ENCODE measurements at regions not wholly inside any gene's neighbourhood (a gene's known extent, or its start where the extent isn't known, plus 50 kb on each side); places are given as distances from the start of the nearest gene placed in this dataset.
"Not testable (repeated sequence)": the region's sequence is repeated elsewhere in the genome, so short reads cannot be mapped to it uniquely, and the experiment has no call there.

DNA sequence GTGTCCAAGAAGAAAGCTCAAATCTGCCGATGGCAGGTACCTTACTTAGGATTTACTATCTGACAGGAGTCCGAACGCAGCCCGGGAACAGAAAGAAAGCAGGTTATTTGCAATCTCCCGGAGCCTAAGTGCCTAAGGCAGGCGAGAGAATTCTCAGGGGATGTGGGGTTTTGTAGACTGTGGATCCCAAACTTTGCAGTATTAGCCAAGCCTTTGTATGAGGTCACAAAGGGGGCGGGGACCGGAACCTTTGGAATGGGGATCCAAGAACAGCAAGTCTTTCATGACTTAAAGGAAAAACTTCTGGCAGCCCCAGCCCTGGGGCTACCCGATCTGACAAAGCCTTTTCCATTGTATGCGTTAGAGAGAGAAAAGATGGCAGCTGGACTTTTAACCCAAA, 80.6 kb upstream of the RUBCNL start:
- H3K9me3 ChIP-seq (ENCODE audit: control insufficient read depth in 1 of 2, insufficient read depth in 1 of 2, low read depth in 1 of 2, low read length in 2 of 2); H4K20me1 ChIP-seq (ENCODE audit: insufficient read depth); ATAC-seq; BruUV-seq (replicated peaks); H3K4me3 ChIP-seq (replicated peaks in 1 of 2; ENCODE audit: low read depth in 1 of 2, low read length in 2 of 2); H3K79me2 ChIP-seq (ENCODE audit: insufficient read depth, low read length); H3K4me2 ChIP-seq (ENCODE audit: low read length); intact Hi-C loops (cut with micrococcal nuclease); H2AFZ ChIP-seq (ENCODE audit: low read depth, low read length, poor library complexity, severe bottlenecking); H3K9ac ChIP-seq (ENCODE audit: low read length); POLR2A ChIA-PET; RAD21 ChIA-PET (ENCODE audit: low non-redundant PET in 1 of 2, low total read pairs in 2 of 2, uncharacterized antibody in 2 of 2, unreplicated experiment in 2 of 2); DNase-seq (ENCODE audit: low read depth, low spot score); H3K9me2 ChIP-seq (ENCODE audit: insufficient read depth); H3K4me1 ChIP-seq (ENCODE audit: control insufficient read depth in 1 of 2, insufficient read depth in 2 of 2, low read length in 2 of 2); CTCF ChIA-PET; H3K36me3 ChIP-seq (ENCODE audit: control insufficient read depth in 1 of 2, insufficient read depth in 2 of 2, low read length in 2 of 2); H3K27ac ChIP-seq (ENCODE audit: low read depth, low read length); H3K27me3 ChIP-seq (ENCODE audit: insufficient read depth, low read length): not testable (repeated sequence)

GRCh38 chr13:46466074-46466473, 79.0 kb upstream of the RUBCNL start:
- intact Hi-C loops (cut with micrococcal nuclease); H3K4me2 ChIP-seq (ENCODE audit: low read length); CTCF ChIA-PET; DNase-seq (ENCODE audit: low read depth, low spot score); H3K27me3 ChIP-seq (ENCODE audit: insufficient read depth, low read length); H4K20me1 ChIP-seq (ENCODE audit: insufficient read depth); BruUV-seq (replicated peaks); H3K9ac ChIP-seq (ENCODE audit: low read length); H3K79me2 ChIP-seq (ENCODE audit: insufficient read depth, low read length); POLR2A ChIA-PET; H2AFZ ChIP-seq (ENCODE audit: low read depth, low read length, poor library complexity, severe bottlenecking); H3K9me2 ChIP-seq (ENCODE audit: insufficient read depth); H3K36me3 ChIP-seq (ENCODE audit: control insufficient read depth in 1 of 2, insufficient read depth in 2 of 2, low read length in 2 of 2); H3K4me3 ChIP-seq (replicated peaks in 1 of 2; ENCODE audit: low read depth in 1 of 2, low read length in 2 of 2); H3K27ac ChIP-seq (ENCODE audit: low read depth, low read length); RAD21 ChIA-PET (ENCODE audit: low non-redundant PET in 1 of 2, low total read pairs in 2 of 2, uncharacterized antibody in 2 of 2, unreplicated experiment in 2 of 2); H3K4me1 ChIP-seq (ENCODE audit: control insufficient read depth in 1 of 2, insufficient read depth in 2 of 2, low read length in 2 of 2); H3K9me3 ChIP-seq (ENCODE audit: control insufficient read depth in 1 of 2, insufficient read depth in 1 of 2, low read depth in 1 of 2, low read length in 2 of 2); ATAC-seq: not testable (repeated sequence)

DNA sequence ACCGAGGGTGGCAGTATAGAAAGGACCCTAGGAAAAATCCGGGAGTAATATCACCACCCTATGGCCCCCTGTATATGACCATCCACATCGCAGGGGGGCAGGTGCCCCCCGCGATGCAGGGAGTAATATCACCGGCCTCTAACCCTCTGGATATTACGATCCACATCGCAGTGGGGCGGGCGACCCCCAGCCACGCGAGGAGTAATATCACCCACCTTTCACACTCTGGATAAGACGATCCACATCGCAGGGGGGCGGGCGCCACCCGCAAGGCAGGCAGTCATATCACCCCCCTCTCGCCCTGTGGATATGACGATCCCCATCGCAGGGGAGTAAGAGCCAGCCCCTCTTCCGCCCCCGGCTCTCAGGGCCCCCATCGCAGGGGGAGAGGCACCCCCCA, 76.7 kb upstream of the RUBCNL start:
- RAD21 ChIA-PET (ENCODE audit: low non-redundant PET in 1 of 2, low total read pairs in 2 of 2, uncharacterized antibody in 2 of 2, unreplicated experiment in 2 of 2) = no interaction called here
- no peaks in the 10 kb centered on the region for H3K79me2 ChIP-seq (ENCODE audit: insufficient read depth, low read length)
- TF ChIP-seq ZBTB33 (IDR thresholded peaks at IDR 0.05; ENCODE audit: extremely low read depth, insufficient replicate concordance, low read length) (no peak), RAD21 (IDR thresholded peaks at IDR 0.05; ENCODE audit: low read depth) (no peak), CBX3 (IDR thresholded peaks at IDR 0.05; ENCODE audit: low read depth) (no peak), ZNF274 (IDR thresholded peaks at IDR 0.05; ENCODE audit: low read depth, low read length) (no peak), JUND (IDR thresholded peaks at IDR 0.05) (no peak), SRF (IDR thresholded peaks at IDR 0.05; ENCODE audit: low read depth) (no peak), SP1 (IDR thresholded peaks at IDR 0.05; ENCODE audit: low read depth) (no peak)
- TF ChIP-seq, protein P1, sequence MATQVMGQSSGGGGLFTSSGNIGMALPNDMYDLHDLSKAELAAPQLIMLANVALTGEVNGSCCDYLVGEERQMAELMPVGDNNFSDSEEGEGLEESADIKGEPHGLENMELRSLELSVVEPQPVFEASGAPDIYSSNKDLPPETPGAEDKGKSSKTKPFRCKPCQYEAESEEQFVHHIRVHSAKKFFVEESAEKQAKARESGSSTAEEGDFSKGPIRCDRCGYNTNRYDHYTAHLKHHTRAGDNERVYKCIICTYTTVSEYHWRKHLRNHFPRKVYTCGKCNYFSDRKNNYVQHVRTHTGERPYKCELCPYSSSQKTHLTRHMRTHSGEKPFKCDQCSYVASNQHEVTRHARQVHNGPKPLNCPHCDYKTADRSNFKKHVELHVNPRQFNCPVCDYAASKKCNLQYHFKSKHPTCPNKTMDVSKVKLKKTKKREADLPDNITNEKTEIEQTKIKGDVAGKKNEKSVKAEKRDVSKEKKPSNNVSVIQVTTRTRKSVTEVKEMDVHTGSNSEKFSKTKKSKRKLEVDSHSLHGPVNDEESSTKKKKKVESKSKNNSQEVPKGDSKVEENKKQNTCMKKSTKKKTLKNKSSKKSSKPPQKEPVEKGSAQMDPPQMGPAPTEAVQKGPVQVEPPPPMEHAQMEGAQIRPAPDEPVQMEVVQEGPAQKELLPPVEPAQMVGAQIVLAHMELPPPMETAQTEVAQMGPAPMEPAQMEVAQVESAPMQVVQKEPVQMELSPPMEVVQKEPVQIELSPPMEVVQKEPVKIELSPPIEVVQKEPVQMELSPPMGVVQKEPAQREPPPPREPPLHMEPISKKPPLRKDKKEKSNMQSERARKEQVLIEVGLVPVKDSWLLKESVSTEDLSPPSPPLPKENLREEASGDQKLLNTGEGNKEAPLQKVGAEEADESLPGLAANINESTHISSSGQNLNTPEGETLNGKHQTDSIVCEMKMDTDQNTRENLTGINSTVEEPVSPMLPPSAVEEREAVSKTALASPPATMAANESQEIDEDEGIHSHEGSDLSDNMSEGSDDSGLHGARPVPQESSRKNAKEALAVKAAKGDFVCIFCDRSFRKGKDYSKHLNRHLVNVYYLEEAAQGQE (IDR thresholded peaks at IDR 0.05; ENCODE audit: low read depth) = no peak
- TF ChIP-seq, protein P2, sequence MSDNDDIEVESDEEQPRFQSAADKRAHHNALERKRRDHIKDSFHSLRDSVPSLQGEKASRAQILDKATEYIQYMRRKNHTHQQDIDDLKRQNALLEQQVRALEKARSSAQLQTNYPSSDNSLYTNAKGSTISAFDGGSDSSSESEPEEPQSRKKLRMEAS (IDR thresholded peaks at IDR 0.05) = no peak

More for the DNA sequence above, 76.7 kb upstream of the RUBCNL start:
- no TSS peak for BruUV-seq (replicated peaks)
- no peak overlapping the region for H3K4me2 ChIP-seq (ENCODE audit: low read length)
- H3K4me3 ChIP-seq (replicated peaks in 1 of 2; ENCODE audit: low read depth in 1 of 2, low read length in 2 of 2) = no peak overlapping the region
- no peak for ATAC-seq
- H3K27me3 ChIP-seq (ENCODE audit: insufficient read depth, low read length) = no peaks in the 10 kb centered on the region
- no peaks in the 10 kb centered on the region for H3K36me3 ChIP-seq (ENCODE audit: control insufficient read depth in 1 of 2, insufficient read depth in 2 of 2, low read length in 2 of 2)
- H3K4me1 ChIP-seq (ENCODE audit: control insufficient read depth in 1 of 2, insufficient read depth in 2 of 2, low read length in 2 of 2) = no peaks in the 10 kb centered on the region
- H4K20me1 ChIP-seq (ENCODE audit: insufficient read depth) = no peaks in the 10 kb centered on the region
- H2AFZ ChIP-seq (ENCODE audit: low read depth, low read length, poor library complexity, severe bottlenecking) = no peak overlapping the region
- POLR2A ChIA-PET = no interaction called here
- no peaks in the 10 kb centered on the region for H3K9me3 ChIP-seq (ENCODE audit: control insufficient read depth in 1 of 2, insufficient read depth in 1 of 2, low read depth in 1 of 2, low read length in 2 of 2)
- no peaks in the 10 kb centered on the region for H3K9me2 ChIP-seq (ENCODE audit: insufficient read depth)
- DNase-seq (ENCODE audit: low read depth, low spot score) = no peak
- no peak overlapping the region for H3K27ac ChIP-seq (ENCODE audit: low read depth, low read length)
- CTCF ChIA-PET = no interaction called here
- intact Hi-C loops (cut with micrococcal nuclease) = no loop called here
- no peak overlapping the region for H3K9ac ChIP-seq (ENCODE audit: low read length)

Data from HCT116 (cell line).